ENCODE measurements at regions not wholly inside any gene's neighbourhood (a gene's known extent, or its start where the extent isn't known, plus 50 kb on each side); places are given as distances from the start of the nearest gene placed in this dataset.
"Not testable (repeated sequence)": the region's sequence is repeated elsewhere in the genome, so short reads cannot be mapped to it uniquely, and the experiment has no call there.

DNA sequence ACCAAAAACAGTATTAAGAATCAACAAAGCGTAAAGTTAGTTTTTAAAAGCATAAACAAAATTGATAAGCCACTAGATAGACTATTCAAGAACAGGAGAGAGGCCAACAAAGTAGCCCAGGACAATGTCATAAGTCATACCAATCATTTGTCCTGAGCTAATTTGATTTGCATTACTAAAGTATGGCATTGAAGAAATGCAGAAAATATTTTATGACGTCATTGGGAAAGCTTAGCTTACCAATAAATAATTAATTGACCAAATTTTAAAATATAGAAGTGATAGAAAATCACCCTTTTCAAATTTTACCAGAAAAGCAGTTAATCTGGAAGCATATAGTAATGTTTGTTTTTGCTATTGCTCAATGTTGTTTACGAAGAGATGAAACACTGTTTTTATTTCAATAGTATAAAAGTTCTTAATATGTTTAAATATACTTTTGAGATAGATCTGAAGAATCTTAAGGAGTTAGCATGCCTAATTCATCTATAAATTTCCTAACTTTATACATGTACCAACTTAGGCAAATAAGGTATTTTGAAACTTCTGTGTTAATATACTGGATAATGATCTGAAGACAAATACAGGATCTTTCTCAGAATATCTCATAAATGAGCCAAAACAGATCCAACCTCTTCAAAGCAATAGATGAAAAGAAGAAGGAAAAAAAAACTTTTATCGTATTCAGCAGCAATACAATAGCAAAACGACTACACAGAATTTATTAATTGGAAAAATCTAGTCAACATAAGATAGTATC is 1118.5 kb downstream of the SLC16A7 start:
- no peaks in the 10 kb centered on the region for H3K27me3 ChIP-seq (ENCODE audit: control insufficient read depth in 3 of 3, insufficient read depth in 3 of 3, low read length in 3 of 3)
- no peak overlapping the region for H3K4me3 ChIP-seq (ENCODE audit: low read length in 3 of 3)
- H3K9ac ChIP-seq (ENCODE audit: low read depth in 1 of 3, low read length in 3 of 3): no peak overlapping the region
- H3K27ac ChIP-seq (ENCODE audit: low read depth, low read length): no peak overlapping the region
- H3K4me1 ChIP-seq (ENCODE audit: control insufficient read depth in 3 of 3, insufficient read depth in 3 of 3, low read length in 3 of 3): no peaks in the 10 kb centered on the region
- H3K36me3 ChIP-seq (ENCODE audit: control insufficient read depth in 3 of 3, insufficient read depth in 3 of 3, low read length in 3 of 3): no peaks in the 10 kb centered on the region
- no peaks in the 10 kb centered on the region for H3K9me3 ChIP-seq (ENCODE audit: control insufficient read depth in 3 of 3, low read length in 3 of 3)

DNA sequence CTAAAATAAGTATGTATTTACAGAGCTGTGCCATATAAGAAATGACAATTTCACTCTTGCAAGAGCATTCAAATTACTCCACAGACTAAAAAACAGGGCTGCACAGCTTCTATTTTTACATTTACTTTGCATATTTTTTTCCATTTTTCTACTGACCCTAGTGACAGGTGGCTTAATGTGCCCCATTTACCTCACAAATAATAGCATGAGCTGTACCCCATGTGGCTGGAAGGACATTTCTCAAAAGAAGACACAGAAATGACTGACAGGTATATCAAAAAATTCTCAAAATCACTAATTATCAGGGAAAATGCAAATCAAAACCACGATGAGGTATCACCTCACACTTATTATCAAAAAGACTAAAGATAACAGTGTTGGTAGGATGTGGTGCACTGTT is 1128.6 kb downstream of the SLC16A7 start:
- Histone ChIP-seq H3K4me1 (ENCODE audit: control insufficient read depth in 3 of 3, insufficient read depth in 3 of 3, low read length in 3 of 3) (no peaks in the 10 kb centered on the region), H3K27me3 (ENCODE audit: control insufficient read depth in 3 of 3, insufficient read depth in 3 of 3, low read length in 3 of 3) (no peaks in the 10 kb centered on the region), H3K9me3 (ENCODE audit: control insufficient read depth in 3 of 3, low read length in 3 of 3) (no peaks in the 10 kb centered on the region), H3K9ac (ENCODE audit: low read depth in 1 of 3, low read length in 3 of 3) (no peak overlapping the region), H3K4me3 (ENCODE audit: low read length in 3 of 3) (no peak overlapping the region), H3K27ac (ENCODE audit: low read depth, low read length) (no peak overlapping the region), H3K36me3 (ENCODE audit: control insufficient read depth in 3 of 3, insufficient read depth in 3 of 3, low read length in 3 of 3) (no peaks in the 10 kb centered on the region)

DNA sequence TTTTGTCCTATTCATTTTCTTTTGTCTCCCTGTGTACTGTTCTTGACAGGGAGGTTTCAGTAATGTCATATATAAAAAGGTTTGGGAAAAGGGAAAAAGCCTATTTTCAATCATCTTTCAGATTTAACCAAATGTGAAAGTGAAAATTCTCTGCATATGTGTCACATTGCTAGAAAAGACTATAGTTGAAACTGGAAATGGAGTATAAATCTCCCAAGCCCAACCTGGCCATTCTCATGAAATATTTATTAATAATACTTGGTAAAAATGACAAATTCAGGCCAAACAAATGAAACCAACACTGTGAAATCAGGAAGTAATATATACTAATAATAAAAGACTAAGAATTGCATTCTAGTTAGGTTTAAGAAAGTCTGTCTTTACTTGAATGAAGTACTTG is 1129.2 kb downstream of the SLC16A7 start:
- Histone ChIP-seq H3K27me3 (ENCODE audit: control insufficient read depth in 3 of 3, insufficient read depth in 3 of 3, low read length in 3 of 3) (no peaks in the 10 kb centered on the region), H3K9me3 (ENCODE audit: control insufficient read depth in 3 of 3, low read length in 3 of 3) (no peaks in the 10 kb centered on the region), H3K9ac (ENCODE audit: low read depth in 1 of 3, low read length in 3 of 3) (no peak overlapping the region), H3K27ac (ENCODE audit: low read depth, low read length) (no peak overlapping the region), H3K4me1 (ENCODE audit: control insufficient read depth in 3 of 3, insufficient read depth in 3 of 3, low read length in 3 of 3) (no peaks in the 10 kb centered on the region), H3K36me3 (ENCODE audit: control insufficient read depth in 3 of 3, insufficient read depth in 3 of 3, low read length in 3 of 3) (no peaks in the 10 kb centered on the region), H3K4me3 (ENCODE audit: low read length in 3 of 3) (no peak overlapping the region)

DNA sequence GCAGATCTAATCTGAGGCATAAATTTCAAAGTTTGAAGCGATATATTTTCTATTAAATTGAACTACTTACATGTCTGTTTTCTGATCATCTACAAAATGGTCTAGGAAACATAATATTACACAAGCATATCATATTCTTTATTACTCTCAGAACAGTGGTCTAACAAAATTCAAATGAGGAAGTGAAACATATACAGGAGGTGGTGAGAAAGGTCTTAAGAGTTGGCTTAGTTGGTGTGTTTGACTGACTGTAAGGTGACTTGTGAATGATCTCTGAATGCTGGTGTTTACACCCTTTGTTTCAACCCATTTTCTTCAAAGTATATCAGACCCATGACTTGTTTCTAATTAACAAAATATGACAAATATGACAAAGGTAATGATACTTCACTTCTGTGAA is 1156.8 kb downstream of the SLC16A7 start:
- H3K9ac ChIP-seq (ENCODE audit: low read depth in 1 of 3, low read length in 3 of 3): no peak overlapping the region
- no peaks in the 10 kb centered on the region for H3K4me1 ChIP-seq (ENCODE audit: control insufficient read depth in 3 of 3, insufficient read depth in 3 of 3, low read length in 3 of 3)
- H3K4me3 ChIP-seq (ENCODE audit: low read length in 3 of 3): no peak overlapping the region
- H3K36me3 ChIP-seq (ENCODE audit: control insufficient read depth in 3 of 3, insufficient read depth in 3 of 3, low read length in 3 of 3): no peaks in the 10 kb centered on the region
- no peak overlapping the region for H3K27ac ChIP-seq (ENCODE audit: low read depth, low read length)
- peaks cover 0 to 3% (median 0%) of the 10 kb centered on the region in 3 donors for H3K9me3 ChIP-seq (ENCODE audit: control insufficient read depth in 3 of 3, low read length in 3 of 3)
- no peaks in the 10 kb centered on the region for H3K27me3 ChIP-seq (ENCODE audit: control insufficient read depth in 3 of 3, insufficient read depth in 3 of 3, low read length in 3 of 3)

DNA sequence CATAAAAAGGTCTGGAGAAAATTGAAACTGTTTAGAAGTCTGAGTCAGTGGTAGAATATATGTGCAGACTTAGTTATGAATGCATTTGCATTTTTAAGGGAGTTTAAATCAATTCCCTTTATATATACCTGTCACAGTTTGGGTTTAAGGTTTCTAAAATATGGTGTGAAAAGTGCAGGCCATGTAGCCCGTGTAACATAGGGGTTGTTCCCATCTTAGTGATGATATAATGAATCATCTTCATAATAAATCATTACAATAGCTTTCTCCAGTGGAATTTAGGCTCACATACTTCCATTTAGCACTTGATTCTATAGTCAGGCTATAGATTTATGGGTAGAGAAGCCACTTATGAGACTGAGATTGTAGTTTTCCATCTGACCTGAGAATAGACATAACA is 1162.4 kb downstream of the SLC16A7 start:
- Histone ChIP-seq H3K27ac (ENCODE audit: low read depth, low read length) (no peak overlapping the region), H3K4me1 (ENCODE audit: control insufficient read depth in 3 of 3, insufficient read depth in 3 of 3, low read length in 3 of 3) (no peaks in the 10 kb centered on the region), H3K4me3 (ENCODE audit: low read length in 3 of 3) (no peak overlapping the region), H3K36me3 (ENCODE audit: control insufficient read depth in 3 of 3, insufficient read depth in 3 of 3, low read length in 3 of 3) (no peaks in the 10 kb centered on the region), H3K27me3 (ENCODE audit: control insufficient read depth in 3 of 3, insufficient read depth in 3 of 3, low read length in 3 of 3) (no peaks in the 10 kb centered on the region), H3K9ac (ENCODE audit: low read depth in 1 of 3, low read length in 3 of 3) (no peak overlapping the region), H3K9me3 (ENCODE audit: control insufficient read depth in 3 of 3, low read length in 3 of 3) (no peaks in the 10 kb centered on the region)

DNA sequence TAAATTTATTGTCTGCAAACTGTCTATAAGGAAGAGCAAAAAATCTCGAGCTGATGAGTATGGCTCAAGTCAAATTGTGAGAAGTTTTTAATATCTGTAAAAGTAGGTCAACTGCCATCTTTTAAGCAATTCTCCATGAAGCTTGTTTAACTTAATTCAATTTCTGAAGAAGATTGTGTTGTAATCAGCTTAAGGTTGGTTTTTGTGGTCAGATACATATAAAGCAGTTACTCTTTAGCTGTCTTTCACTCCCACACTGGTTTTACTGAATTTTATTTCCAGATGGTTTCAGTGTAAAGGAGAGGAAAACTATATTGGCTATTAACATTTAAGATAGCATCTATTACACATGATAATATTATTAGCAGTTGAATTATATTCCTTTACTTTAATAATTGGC is 1165.1 kb downstream of the SLC16A7 start:
- Histone ChIP-seq H3K4me1 (ENCODE audit: control insufficient read depth in 3 of 3, insufficient read depth in 3 of 3, low read length in 3 of 3) (no peaks in the 10 kb centered on the region), H3K4me3 (ENCODE audit: low read length in 3 of 3) (no peak overlapping the region), H3K9ac (ENCODE audit: low read depth in 1 of 3, low read length in 3 of 3) (no peak overlapping the region), H3K36me3 (ENCODE audit: control insufficient read depth in 3 of 3, insufficient read depth in 3 of 3, low read length in 3 of 3) (no peaks in the 10 kb centered on the region), H3K27ac (ENCODE audit: low read depth, low read length) (no peak overlapping the region), H3K9me3 (ENCODE audit: control insufficient read depth in 3 of 3, low read length in 3 of 3) (no peaks in the 10 kb centered on the region), H3K27me3 (ENCODE audit: control insufficient read depth in 3 of 3, insufficient read depth in 3 of 3, low read length in 3 of 3) (no peaks in the 10 kb centered on the region)

DNA sequence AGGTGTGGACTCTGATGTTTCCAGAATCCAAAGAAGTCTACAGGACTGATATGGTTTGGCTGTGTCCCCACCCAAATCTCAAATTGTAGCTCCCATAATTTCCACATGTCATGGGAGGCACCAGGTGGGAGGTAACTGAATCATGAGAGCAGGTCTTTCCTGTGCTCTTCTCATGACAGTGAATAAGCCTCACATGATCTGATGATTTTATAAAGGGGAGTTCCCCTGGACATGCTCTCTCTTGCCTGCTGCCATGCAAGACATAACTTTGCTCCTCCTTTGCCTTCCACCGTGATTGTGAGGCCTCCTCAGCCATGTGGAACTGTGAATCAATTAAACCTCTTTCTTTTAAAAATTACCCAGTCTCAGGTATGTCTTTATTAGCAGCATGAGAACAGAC is 1205.3 kb downstream of the SLC16A7 start:
- H3K27me3 ChIP-seq (ENCODE audit: control insufficient read depth in 3 of 3, insufficient read depth in 3 of 3, low read length in 3 of 3); H3K27ac ChIP-seq (ENCODE audit: low read depth, low read length); H3K36me3 ChIP-seq (ENCODE audit: control insufficient read depth in 3 of 3, insufficient read depth in 3 of 3, low read length in 3 of 3); H3K9me3 ChIP-seq (ENCODE audit: control insufficient read depth in 3 of 3, low read length in 3 of 3); H3K9ac ChIP-seq (ENCODE audit: low read depth in 1 of 3, low read length in 3 of 3); H3K4me1 ChIP-seq (ENCODE audit: control insufficient read depth in 3 of 3, insufficient read depth in 3 of 3, low read length in 3 of 3); H3K4me3 ChIP-seq (ENCODE audit: low read length in 3 of 3): not testable (repeated sequence)

DNA sequence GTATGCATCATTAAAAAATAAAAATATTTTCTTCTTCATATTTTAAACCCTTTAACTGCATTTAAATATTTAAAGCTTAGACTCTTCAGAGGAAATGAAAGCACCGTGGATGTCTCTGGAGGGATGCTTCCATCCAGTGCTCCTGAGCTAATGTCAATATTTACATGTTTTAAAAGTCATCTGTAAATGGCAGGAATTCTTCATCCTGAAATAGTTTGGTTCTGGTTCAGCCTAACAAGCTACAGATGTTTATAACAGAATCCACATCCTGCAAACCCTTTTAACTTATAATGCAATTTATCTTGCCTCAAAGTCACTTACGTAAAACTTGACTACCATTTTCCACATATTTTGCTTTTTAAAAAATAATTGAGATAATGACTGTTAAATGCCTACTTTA is 1207.3 kb downstream of the SLC16A7 start:
- H3K27me3 ChIP-seq (ENCODE audit: control insufficient read depth in 3 of 3, insufficient read depth in 3 of 3, low read length in 3 of 3): no peaks in the 10 kb centered on the region
- H3K36me3 ChIP-seq (ENCODE audit: control insufficient read depth in 3 of 3, insufficient read depth in 3 of 3, low read length in 3 of 3): no peaks in the 10 kb centered on the region
- no peaks in the 10 kb centered on the region for H3K4me1 ChIP-seq (ENCODE audit: control insufficient read depth in 3 of 3, insufficient read depth in 3 of 3, low read length in 3 of 3)
- no peaks in the 10 kb centered on the region for H3K9me3 ChIP-seq (ENCODE audit: control insufficient read depth in 3 of 3, low read length in 3 of 3)
- H3K27ac ChIP-seq (ENCODE audit: low read depth, low read length): no peak overlapping the region
- no peak overlapping the region for H3K4me3 ChIP-seq (ENCODE audit: low read length in 3 of 3)
- H3K9ac ChIP-seq (ENCODE audit: low read depth in 1 of 3, low read length in 3 of 3): no peak overlapping the region

DNA sequence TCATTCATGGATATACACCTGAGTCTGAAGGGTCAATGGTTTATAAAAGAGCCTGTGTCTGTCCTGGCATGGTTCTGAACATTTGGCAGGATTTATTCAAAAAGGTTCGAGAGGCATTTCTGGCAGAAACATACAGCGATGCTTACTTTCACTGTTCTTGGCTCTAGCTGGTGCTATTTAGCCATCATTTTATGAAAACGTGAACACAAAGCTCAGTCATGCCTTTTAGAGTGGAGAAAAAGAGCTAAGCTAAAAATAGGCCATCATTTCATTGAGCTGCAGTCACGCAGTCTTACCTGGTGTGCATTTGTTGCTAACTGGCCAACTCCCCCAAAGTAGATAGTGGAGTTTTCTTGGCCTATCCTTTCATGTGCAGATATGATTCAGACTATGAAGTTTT is 1209.5 kb downstream of the SLC16A7 start:
- Histone ChIP-seq H3K4me3 (ENCODE audit: low read length in 3 of 3) (no peak overlapping the region), H3K4me1 (ENCODE audit: control insufficient read depth in 3 of 3, insufficient read depth in 3 of 3, low read length in 3 of 3) (no peaks in the 10 kb centered on the region), H3K9me3 (ENCODE audit: control insufficient read depth in 3 of 3, low read length in 3 of 3) (no peaks in the 10 kb centered on the region), H3K27ac (ENCODE audit: low read depth, low read length) (no peak overlapping the region), H3K36me3 (ENCODE audit: control insufficient read depth in 3 of 3, insufficient read depth in 3 of 3, low read length in 3 of 3) (no peaks in the 10 kb centered on the region), H3K27me3 (ENCODE audit: control insufficient read depth in 3 of 3, insufficient read depth in 3 of 3, low read length in 3 of 3) (no peaks in the 10 kb centered on the region), H3K9ac (ENCODE audit: low read depth in 1 of 3, low read length in 3 of 3) (no peak overlapping the region)

DNA sequence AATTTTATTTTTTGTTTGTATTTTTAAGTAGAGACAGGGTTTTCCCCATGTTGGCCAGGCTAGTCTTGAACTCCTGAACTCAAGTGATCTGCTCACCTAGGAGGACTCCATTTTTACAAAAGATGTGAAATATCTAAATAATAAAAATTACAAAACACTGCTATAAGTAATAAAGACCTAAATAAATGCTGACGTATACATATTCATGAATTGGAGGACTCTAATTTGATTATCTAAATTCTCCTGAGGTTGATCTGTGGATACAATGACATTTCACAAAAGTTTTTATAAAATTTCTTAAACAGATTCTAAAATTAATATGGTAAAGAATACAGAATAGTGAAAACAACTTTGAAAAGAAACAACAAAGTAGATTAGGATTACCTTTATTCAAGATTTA is 1224.0 kb downstream of the SLC16A7 start:
- Histone ChIP-seq H3K27me3 (ENCODE audit: control insufficient read depth in 3 of 3, insufficient read depth in 3 of 3, low read length in 3 of 3) (no peaks in the 10 kb centered on the region), H3K9ac (ENCODE audit: low read depth in 1 of 3, low read length in 3 of 3) (no peak overlapping the region), H3K4me3 (ENCODE audit: low read length in 3 of 3) (no peak overlapping the region), H3K36me3 (ENCODE audit: control insufficient read depth in 3 of 3, insufficient read depth in 3 of 3, low read length in 3 of 3) (no peaks in the 10 kb centered on the region), H3K4me1 (ENCODE audit: control insufficient read depth in 3 of 3, insufficient read depth in 3 of 3, low read length in 3 of 3) (no peaks in the 10 kb centered on the region), H3K27ac (ENCODE audit: low read depth, low read length) (no peak overlapping the region), H3K9me3 (ENCODE audit: control insufficient read depth in 3 of 3, low read length in 3 of 3) (peaks cover 0 to 4% (median 0%) of the 10 kb centered on the region in 3 donors)

Measured in skeletal muscle tissue (tissue), 3 donors.